OCI-LY1 (cell line): ENCODE measurements at regions not wholly inside any gene's neighbourhood (a gene's known extent, or its start where the extent isn't known, plus 50 kb on each side); places are given as distances from the start of the nearest gene placed in this dataset.

Source experiments
- CTCF ChIP-seq: fragments of 200-600 bp; sonication (generic), shearing (Covaris generic); IDR thresholded peaks from 2 replicates; pipeline ENCODE4 v1.5.1; 2017; ENCODE audit warnings: mild to moderate bottlenecking, antibody characterized with exemption, low read length, moderate library complexity, mixed read lengths
- EZH2 ChIP-seq: fragments of 200-600 bp; sonication (generic), shearing (Covaris generic); IDR thresholded peaks from 2 replicates; pipeline ENCODE4 v1.8.0; 2017; ENCODE audit warnings: borderline replicate concordance, mixed run types, mild to moderate bottlenecking, antibody characterized with exemption, low read length, moderate library complexity, mixed read lengths

- TF ChIP-seq EZH2 (no peak), CTCF (no peak)
Observed at GRCh38 chr14:98651037-98651436, 621.0 kb downstream of the BCL11B start.
